ENCODE measurements at regions not wholly inside any gene's neighbourhood (a gene's known extent, or its start where the extent isn't known, plus 50 kb on each side); places are given as distances from the start of the nearest gene placed in this dataset.
A peak's percentile ranks its signal among the peaks of the same experiment; 100 is the strongest.

DNA sequence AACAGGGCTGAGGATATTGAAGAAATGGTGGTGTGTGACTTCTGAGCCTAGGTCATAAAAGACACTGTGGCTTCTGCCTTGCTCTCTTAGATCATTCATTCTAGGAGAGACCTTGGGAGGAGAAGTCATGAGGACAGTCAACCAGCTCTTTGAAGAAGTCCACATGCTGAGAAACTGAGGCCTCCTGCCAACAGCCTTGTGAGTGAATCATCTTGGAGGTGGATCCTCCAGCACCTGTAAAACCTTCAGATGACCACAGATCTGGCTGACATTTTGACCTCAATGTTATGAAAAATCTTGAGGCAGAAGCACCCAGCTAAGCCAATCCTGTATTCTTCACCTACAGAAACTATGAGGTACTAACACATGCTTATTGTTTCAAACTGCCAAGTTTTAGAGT, 165.9 kb downstream of the CARTPT start:
- no peak overlapping the region for H3K4me2 ChIP-seq (ENCODE audit: low read depth, low read length, poor library complexity, severe bottlenecking)
- no peaks in the 10 kb centered on the region for H3F3A ChIP-seq (ENCODE audit: low read depth)
- H3K4me3 ChIP-seq (ENCODE audit: low read length, poor library complexity, severe bottlenecking), result no peak overlapping the region
- H3K27me3 ChIP-seq (ENCODE audit: insufficient read depth, low read length, poor library complexity, severe bottlenecking), result peaks cover 16% of the 10 kb centered on the region
- H3K4me1 ChIP-seq (ENCODE audit: insufficient read depth, low read length, poor library complexity, severe bottlenecking), result no peaks in the 10 kb centered on the region
- H3K9me3 ChIP-seq (ENCODE audit: insufficient read depth, low read depth, low read length), result no peaks in the 10 kb centered on the region
- TF ChIP-seq, protein P1, sequence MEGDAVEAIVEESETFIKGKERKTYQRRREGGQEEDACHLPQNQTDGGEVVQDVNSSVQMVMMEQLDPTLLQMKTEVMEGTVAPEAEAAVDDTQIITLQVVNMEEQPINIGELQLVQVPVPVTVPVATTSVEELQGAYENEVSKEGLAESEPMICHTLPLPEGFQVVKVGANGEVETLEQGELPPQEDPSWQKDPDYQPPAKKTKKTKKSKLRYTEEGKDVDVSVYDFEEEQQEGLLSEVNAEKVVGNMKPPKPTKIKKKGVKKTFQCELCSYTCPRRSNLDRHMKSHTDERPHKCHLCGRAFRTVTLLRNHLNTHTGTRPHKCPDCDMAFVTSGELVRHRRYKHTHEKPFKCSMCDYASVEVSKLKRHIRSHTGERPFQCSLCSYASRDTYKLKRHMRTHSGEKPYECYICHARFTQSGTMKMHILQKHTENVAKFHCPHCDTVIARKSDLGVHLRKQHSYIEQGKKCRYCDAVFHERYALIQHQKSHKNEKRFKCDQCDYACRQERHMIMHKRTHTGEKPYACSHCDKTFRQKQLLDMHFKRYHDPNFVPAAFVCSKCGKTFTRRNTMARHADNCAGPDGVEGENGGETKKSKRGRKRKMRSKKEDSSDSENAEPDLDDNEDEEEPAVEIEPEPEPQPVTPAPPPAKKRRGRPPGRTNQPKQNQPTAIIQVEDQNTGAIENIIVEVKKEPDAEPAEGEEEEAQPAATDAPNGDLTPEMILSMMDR (conservative IDR thresholded peaks at IDR 0.05; ENCODE audit: low read length), result no peak
- no peak for TF ChIP-seq EZH2phosphoT487 (IDR thresholded peaks at IDR 0.05; ENCODE audit: borderline replicate concordance)
- no peaks in the 10 kb centered on the region for H3K36me3 ChIP-seq (ENCODE audit: insufficient read depth, low read length)
- no peaks in the 10 kb centered on the region for H3K9me2 ChIP-seq (replicated peaks; ENCODE audit: low read depth, low read length)
- no peaks in the 10 kb centered on the region for H3K79me2 ChIP-seq (ENCODE audit: insufficient read depth, low read length)
- H3K9ac ChIP-seq (ENCODE audit: low read depth, low read length, poor library complexity, severe bottlenecking), result no peak overlapping the region
- no peak overlapping the region for H2AFZ ChIP-seq (ENCODE audit: low read length)
- no peaks in the 10 kb centered on the region for H4K20me1 ChIP-seq (ENCODE audit: insufficient read depth, low read length, poor library complexity, severe bottlenecking)

DNA sequence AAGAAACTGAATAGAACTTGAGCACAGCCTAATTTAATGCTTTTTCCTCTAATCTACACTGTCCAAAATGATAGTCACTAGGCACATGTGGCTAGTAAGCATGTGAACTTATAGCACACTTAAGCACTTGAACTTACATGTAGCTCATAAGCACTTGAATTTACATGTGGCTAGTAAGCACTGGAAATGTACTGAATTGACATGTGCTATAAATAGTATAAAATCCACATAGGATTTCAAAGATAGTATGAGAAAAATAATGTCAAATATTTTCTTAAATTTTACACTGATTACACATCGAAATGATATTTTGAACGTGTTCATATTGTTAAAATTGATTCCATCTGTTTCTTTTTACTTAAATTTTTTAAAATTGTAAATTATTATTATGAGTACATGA, 167.3 kb downstream of the CARTPT start:
- Histone ChIP-seq H4K20me1 (ENCODE audit: insufficient read depth, low read length, poor library complexity, severe bottlenecking) (no peaks in the 10 kb centered on the region), H3F3A (ENCODE audit: low read depth) (no peaks in the 10 kb centered on the region), H2AFZ (ENCODE audit: low read length) (no peak overlapping the region), H3K79me2 (ENCODE audit: insufficient read depth, low read length) (no peaks in the 10 kb centered on the region), H3K9me3 (ENCODE audit: insufficient read depth, low read depth, low read length) (no peaks in the 10 kb centered on the region), H3K36me3 (ENCODE audit: insufficient read depth, low read length) (no peaks in the 10 kb centered on the region), H3K4me1 (ENCODE audit: insufficient read depth, low read length, poor library complexity, severe bottlenecking) (no peaks in the 10 kb centered on the region), H3K4me2 (ENCODE audit: low read depth, low read length, poor library complexity, severe bottlenecking) (no peak overlapping the region), H3K9ac (ENCODE audit: low read depth, low read length, poor library complexity, severe bottlenecking) (no peak overlapping the region), H3K9me2 (replicated peaks; ENCODE audit: low read depth, low read length) (no peaks in the 10 kb centered on the region), H3K4me3 (ENCODE audit: low read length, poor library complexity, severe bottlenecking) (no peak overlapping the region), H3K27me3 (ENCODE audit: insufficient read depth, low read length, poor library complexity, severe bottlenecking) (peaks cover 21% of the 10 kb centered on the region)
- TF ChIP-seq, protein P1 (conservative IDR thresholded peaks at IDR 0.05; ENCODE audit: low read length), result no peak
- TF ChIP-seq EZH2phosphoT487 (IDR thresholded peaks at IDR 0.05; ENCODE audit: borderline replicate concordance), result no peak

DNA sequence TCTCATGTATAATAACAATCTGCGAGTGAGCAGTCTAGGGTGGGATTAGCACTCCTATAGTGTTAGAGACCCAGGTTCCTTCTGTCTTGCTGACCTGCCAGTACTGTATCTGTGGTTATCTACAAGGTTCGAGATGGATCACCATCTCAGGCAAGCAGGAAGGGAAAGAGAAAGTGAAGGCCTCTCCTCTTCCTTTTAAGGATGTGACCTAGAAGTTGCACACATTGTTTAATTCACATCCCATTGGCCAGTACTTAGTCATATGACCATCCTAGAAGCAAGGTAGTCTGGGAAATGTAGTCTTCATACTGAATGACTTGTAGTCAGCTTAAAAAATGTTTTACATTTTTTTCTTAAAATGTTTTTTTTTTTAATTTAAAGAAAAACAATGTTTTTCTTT, 168.6 kb downstream of the CARTPT start:
- Histone ChIP-seq H3F3A (ENCODE audit: low read depth) (no peaks in the 10 kb centered on the region), H3K79me2 (ENCODE audit: insufficient read depth, low read length) (no peaks in the 10 kb centered on the region), H3K9me3 (ENCODE audit: insufficient read depth, low read depth, low read length) (no peaks in the 10 kb centered on the region), H3K27me3 (ENCODE audit: insufficient read depth, low read length, poor library complexity, severe bottlenecking) (peaks cover 21% of the 10 kb centered on the region), H4K20me1 (ENCODE audit: insufficient read depth, low read length, poor library complexity, severe bottlenecking) (no peaks in the 10 kb centered on the region), H3K9ac (ENCODE audit: low read depth, low read length, poor library complexity, severe bottlenecking) (no peak overlapping the region), H3K9me2 (replicated peaks; ENCODE audit: low read depth, low read length) (no peaks in the 10 kb centered on the region), H3K36me3 (ENCODE audit: insufficient read depth, low read length) (no peaks in the 10 kb centered on the region), H3K4me3 (ENCODE audit: low read length, poor library complexity, severe bottlenecking) (peak overlapping the region; percentile 37), H2AFZ (ENCODE audit: low read length) (peak overlapping the region; percentile 48), H3K4me2 (ENCODE audit: low read depth, low read length, poor library complexity, severe bottlenecking) (peak overlapping the region; percentile 31), H3K4me1 (ENCODE audit: insufficient read depth, low read length, poor library complexity, severe bottlenecking) (no peaks in the 10 kb centered on the region)
- TF ChIP-seq, protein P1 (conservative IDR thresholded peaks at IDR 0.05; ENCODE audit: low read length), result no peak
- TF ChIP-seq EZH2phosphoT487 (IDR thresholded peaks at IDR 0.05; ENCODE audit: borderline replicate concordance), result no peak

All from Loucy (cell line).